Activated T-cell treated with anti-CD3 and anti-CD28 coated beads, Interleukin-2, amount 50 U/mL, for 4 hours (primary cell): ENCODE measurements at regions not wholly inside any gene's neighbourhood (a gene's known extent, or its start where the extent isn't known, plus 50 kb on each side); places are given as distances from the start of the nearest gene placed in this dataset.
"Not testable (repeated sequence)": the region's sequence is repeated elsewhere in the genome, so short reads cannot be mapped to it uniquely, and the experiment has no call there.

Experiments used
- ATAC-seq, 2 donors: fragments of 200-7000 bp; cut with Tn5 transposase; one replicate each; pipeline ENCODE4 v1.10.0; 2021
- DNase-seq: peaks from one replicate; pipeline ENCODE4 v3.0.0-alpha.2; 2020
- H3K27me3 Mint-ChIP-seq: one replicate; pipeline ENCODE4 v1.8.0; 2021; ENCODE audit warnings: low read depth, mixed read lengths
- H3K36me3 Mint-ChIP-seq: one replicate; pipeline ENCODE4 v1.8.0; 2022; ENCODE audit warnings: mixed read lengths; ENCODE audit not compliant: insufficient read depth
- H3K4me1 Mint-ChIP-seq: one replicate; pipeline ENCODE4 v1.8.0; 2021; ENCODE audit warnings: low read depth, mixed read lengths
- H3K4me3 Mint-ChIP-seq: one replicate; pipeline ENCODE4 v1.8.0; 2021; ENCODE audit warnings: mild to moderate bottlenecking, moderate library complexity, mixed read lengths
- H3K9me3 Mint-ChIP-seq: one replicate; pipeline ENCODE4 v1.8.0; 2021; ENCODE audit warnings: mixed read lengths

GRCh38 chr5:98193921-98194760 is 579.3 kb upstream of the RGMB start:
- no peaks in the 10 kb centered on the region for H3K36me3 Mint-ChIP-seq
- no peaks in the 10 kb centered on the region for H3K9me3 Mint-ChIP-seq
- no peaks in the 10 kb centered on the region for H3K4me1 Mint-ChIP-seq
- no peaks in the 10 kb centered on the region for H3K27me3 Mint-ChIP-seq
- H3K4me3 Mint-ChIP-seq: no peak overlapping the region
- ATAC-seq (no peak), DNase-seq (no peak)

GRCh38 chr5:98200726-98201541 is 572.5 kb upstream of the RGMB start:
- Mint-ChIP-seq H3K36me3 (no peaks in the 10 kb centered on the region), H3K9me3 (peaks cover 5% of the 10 kb centered on the region), H3K4me1 (no peaks in the 10 kb centered on the region), H3K4me3 (no peak overlapping the region), H3K27me3 (peaks cover 4% of the 10 kb centered on the region)
- no peak for DNase-seq
- no peak for ATAC-seq

GRCh38 chr5:98204798-98205197 is 568.7 kb upstream of the RGMB start:
- ATAC-seq (no peak), DNase-seq (no peak)
- Mint-ChIP-seq H3K36me3 (no peaks in the 10 kb centered on the region), H3K9me3 (peaks cover 5% of the 10 kb centered on the region), H3K27me3 (peaks cover 4% of the 10 kb centered on the region), H3K4me3 (no peak overlapping the region), H3K4me1 (no peaks in the 10 kb centered on the region)

- DNase-seq: no peak
- ATAC-seq: no peak
- Mint-ChIP-seq H3K4me1 (no peaks in the 10 kb centered on the region), H3K36me3 (no peaks in the 10 kb centered on the region), H3K9me3 (peaks cover 5% of the 10 kb centered on the region), H3K4me3 (no peak overlapping the region), H3K27me3 (peaks cover 4% of the 10 kb centered on the region)
Observed at GRCh38 chr5:98205691-98206461, 567.6 kb upstream of the RGMB start.

GRCh38 chr5:98206566-98206965 is 566.9 kb upstream of the RGMB start:
- H3K27me3 Mint-ChIP-seq: peaks cover 4% of the 10 kb centered on the region
- ATAC-seq (no peak), DNase-seq (no peak)
- peaks cover 5% of the 10 kb centered on the region for H3K9me3 Mint-ChIP-seq
- H3K4me1 Mint-ChIP-seq: no peaks in the 10 kb centered on the region
- no peaks in the 10 kb centered on the region for H3K36me3 Mint-ChIP-seq
- H3K4me3 Mint-ChIP-seq: no peak overlapping the region

GRCh38 chr5:98209418-98209817 is 564.0 kb upstream of the RGMB start:
- Mint-ChIP-seq H3K4me1 (no peaks in the 10 kb centered on the region), H3K27me3 (peaks cover under 1% of the 10 kb centered on the region), H3K4me3 (no peak overlapping the region), H3K9me3 (peaks cover under 1% of the 10 kb centered on the region), H3K36me3 (no peaks in the 10 kb centered on the region)
- ATAC-seq (no peak), DNase-seq (no peak)

GRCh38 chr5:98214240-98215051 is 559.0 kb upstream of the RGMB start:
- peaks cover 8% of the 10 kb centered on the region for H3K4me1 Mint-ChIP-seq

GRCh38 chr5:98217138-98217537 is 556.3 kb upstream of the RGMB start:
- no peaks in the 10 kb centered on the region for H3K27me3 Mint-ChIP-seq
- ATAC-seq (no peak), DNase-seq (no peak)

More at GRCh38 chr5:98214240-98215051, 559.0 kb upstream of the RGMB start:
- ATAC-seq (no peak), DNase-seq (no peak)
- Mint-ChIP-seq H3K27me3 (no peaks in the 10 kb centered on the region), H3K4me3 (no peak overlapping the region), H3K36me3 (no peaks in the 10 kb centered on the region), H3K9me3 (no peaks in the 10 kb centered on the region)

GRCh38 chr5:98218838-98219237 is 554.6 kb upstream of the RGMB start:
- Mint-ChIP-seq H3K36me3 (no peaks in the 10 kb centered on the region), H3K4me3 (no peak overlapping the region), H3K4me1 (peaks cover 8% of the 10 kb centered on the region), H3K9me3 (no peaks in the 10 kb centered on the region), H3K27me3 (no peaks in the 10 kb centered on the region)
- ATAC-seq (no peak), DNase-seq (no peak)

More at GRCh38 chr5:98217138-98217537, 556.3 kb upstream of the RGMB start:
- Mint-ChIP-seq H3K4me3 (no peak overlapping the region), H3K36me3 (no peaks in the 10 kb centered on the region), H3K9me3 (no peaks in the 10 kb centered on the region), H3K4me1 (peaks cover 8% of the 10 kb centered on the region)

- no peaks in the 10 kb centered on the region for H3K36me3 Mint-ChIP-seq
- no peaks in the 10 kb centered on the region for H3K4me1 Mint-ChIP-seq
Observed at GRCh38 chr5:98227489-98227888, 546.0 kb upstream of the RGMB start.

GRCh38 chr5:98231089-98231488 is 542.4 kb upstream of the RGMB start:
- Mint-ChIP-seq H3K27me3 (no peaks in the 10 kb centered on the region), H3K4me3 (no peak overlapping the region), H3K36me3 (no peaks in the 10 kb centered on the region), H3K9me3 (peaks cover 12% of the 10 kb centered on the region), H3K4me1 (no peaks in the 10 kb centered on the region)
- no peak for DNase-seq
- ATAC-seq: no peak

More at GRCh38 chr5:98227489-98227888, 546.0 kb upstream of the RGMB start:
- H3K4me3 Mint-ChIP-seq: no peak overlapping the region
- no peaks in the 10 kb centered on the region for H3K27me3 Mint-ChIP-seq
- H3K9me3 Mint-ChIP-seq: peaks cover 12% of the 10 kb centered on the region
- no peak for ATAC-seq
- no peak for DNase-seq

- not testable (repeated sequence) for H3K4me3 Mint-ChIP-seq, H3K27me3 Mint-ChIP-seq, ATAC-seq, H3K36me3 Mint-ChIP-seq, H3K4me1 Mint-ChIP-seq, DNase-seq, H3K9me3 Mint-ChIP-seq
Observed at GRCh38 chr5:98237794-98238193, 535.7 kb upstream of the RGMB start.

GRCh38 chr5:98243972-98244371 is 529.5 kb upstream of the RGMB start:
- Mint-ChIP-seq H3K9me3 (no peaks in the 10 kb centered on the region), H3K4me1 (no peaks in the 10 kb centered on the region), H3K4me3 (no peak overlapping the region), H3K27me3 (no peaks in the 10 kb centered on the region), H3K36me3 (no peaks in the 10 kb centered on the region)
- no peak for ATAC-seq
- no peak for DNase-seq
